Endothelial cell (in vitro differentiated cells): ENCODE measurements at regions not wholly inside any gene's neighbourhood (a gene's known extent, or its start where the extent isn't known, plus 50 kb on each side); places are given as distances from the start of the nearest gene placed in this dataset.
A peak's percentile ranks its signal among the peaks of the same experiment; 100 is the strongest.

ENCODE experiments used
- DNase-seq: peaks from one replicate; pipeline ENCODE4 v3.0.0; 2021; ENCODE audit warnings: low spot score
- H3K27ac Mint-ChIP-seq: one replicate; pipeline ENCODE4 v1.8.0; 2021; ENCODE audit warnings: mixed read lengths, inconsistent platforms; ENCODE audit not compliant: unreplicated experiment
- H3K27me3 Mint-ChIP-seq: one replicate; pipeline ENCODE4 v1.8.0; 2021; ENCODE audit warnings: mild to moderate bottlenecking, moderate library complexity, mixed read lengths, inconsistent platforms; ENCODE audit not compliant: unreplicated experiment
- H3K36me3 Mint-ChIP-seq: one replicate; pipeline ENCODE4 v1.8.0; 2021; ENCODE audit warnings: mild to moderate bottlenecking, low read depth, mixed read lengths, inconsistent platforms; ENCODE audit not compliant: unreplicated experiment
- H3K4me1 Mint-ChIP-seq: one replicate; pipeline ENCODE4 v1.8.0; 2021; ENCODE audit warnings: mild to moderate bottlenecking, mixed read lengths, inconsistent platforms; ENCODE audit not compliant: unreplicated experiment
- H3K4me3 Mint-ChIP-seq: one replicate; pipeline ENCODE4 v1.8.0; 2021; ENCODE audit warnings: mild to moderate bottlenecking, mixed read lengths, inconsistent platforms; ENCODE audit not compliant: unreplicated experiment
- H3K9me3 Mint-ChIP-seq: one replicate; pipeline ENCODE4 v1.8.0; 2021; ENCODE audit warnings: mixed read lengths, inconsistent platforms; ENCODE audit not compliant: unreplicated experiment
- TF ChIP-seq, protein P1 (sequence below): fragments of 200-600 bp; sonication (generic); IDR thresholded peaks from one replicate; pipeline ENCODE4 v1.5.0; 2021; ENCODE audit warnings: antibody characterized with exemption; ENCODE audit not compliant: unreplicated experiment

DNA sequence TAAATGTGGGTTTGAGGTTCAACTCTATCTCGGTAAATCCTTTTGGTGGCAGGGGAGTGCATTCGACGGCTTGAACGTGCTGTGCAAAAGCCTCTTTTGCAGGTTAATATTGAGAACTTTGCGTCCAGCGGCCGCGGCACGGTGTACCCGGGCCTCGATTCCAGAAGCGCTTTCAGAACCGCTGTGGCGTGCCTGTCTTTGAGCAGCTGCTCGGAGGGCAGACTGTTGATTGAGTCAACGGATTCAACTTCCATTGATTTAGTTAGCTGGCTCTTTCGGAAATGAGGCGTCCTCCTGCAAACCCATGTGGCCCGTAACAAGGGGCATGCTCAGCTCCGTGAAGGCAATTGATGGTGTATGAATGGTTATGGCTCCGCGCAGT, 1247.8 kb downstream of the BRD1 start:
- no peaks in the 10 kb centered on the region for H3K4me1 Mint-ChIP-seq
- peaks cover 5% of the 10 kb centered on the region for H3K27me3 Mint-ChIP-seq
- DNase-seq: no peak
- TF ChIP-seq, protein P1, sequence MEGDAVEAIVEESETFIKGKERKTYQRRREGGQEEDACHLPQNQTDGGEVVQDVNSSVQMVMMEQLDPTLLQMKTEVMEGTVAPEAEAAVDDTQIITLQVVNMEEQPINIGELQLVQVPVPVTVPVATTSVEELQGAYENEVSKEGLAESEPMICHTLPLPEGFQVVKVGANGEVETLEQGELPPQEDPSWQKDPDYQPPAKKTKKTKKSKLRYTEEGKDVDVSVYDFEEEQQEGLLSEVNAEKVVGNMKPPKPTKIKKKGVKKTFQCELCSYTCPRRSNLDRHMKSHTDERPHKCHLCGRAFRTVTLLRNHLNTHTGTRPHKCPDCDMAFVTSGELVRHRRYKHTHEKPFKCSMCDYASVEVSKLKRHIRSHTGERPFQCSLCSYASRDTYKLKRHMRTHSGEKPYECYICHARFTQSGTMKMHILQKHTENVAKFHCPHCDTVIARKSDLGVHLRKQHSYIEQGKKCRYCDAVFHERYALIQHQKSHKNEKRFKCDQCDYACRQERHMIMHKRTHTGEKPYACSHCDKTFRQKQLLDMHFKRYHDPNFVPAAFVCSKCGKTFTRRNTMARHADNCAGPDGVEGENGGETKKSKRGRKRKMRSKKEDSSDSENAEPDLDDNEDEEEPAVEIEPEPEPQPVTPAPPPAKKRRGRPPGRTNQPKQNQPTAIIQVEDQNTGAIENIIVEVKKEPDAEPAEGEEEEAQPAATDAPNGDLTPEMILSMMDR: no peak
- H3K9me3 Mint-ChIP-seq: no peaks in the 10 kb centered on the region
- no peak overlapping the region for H3K4me3 Mint-ChIP-seq
- no peak overlapping the region for H3K27ac Mint-ChIP-seq
- H3K36me3 Mint-ChIP-seq: no peaks in the 10 kb centered on the region

DNA sequence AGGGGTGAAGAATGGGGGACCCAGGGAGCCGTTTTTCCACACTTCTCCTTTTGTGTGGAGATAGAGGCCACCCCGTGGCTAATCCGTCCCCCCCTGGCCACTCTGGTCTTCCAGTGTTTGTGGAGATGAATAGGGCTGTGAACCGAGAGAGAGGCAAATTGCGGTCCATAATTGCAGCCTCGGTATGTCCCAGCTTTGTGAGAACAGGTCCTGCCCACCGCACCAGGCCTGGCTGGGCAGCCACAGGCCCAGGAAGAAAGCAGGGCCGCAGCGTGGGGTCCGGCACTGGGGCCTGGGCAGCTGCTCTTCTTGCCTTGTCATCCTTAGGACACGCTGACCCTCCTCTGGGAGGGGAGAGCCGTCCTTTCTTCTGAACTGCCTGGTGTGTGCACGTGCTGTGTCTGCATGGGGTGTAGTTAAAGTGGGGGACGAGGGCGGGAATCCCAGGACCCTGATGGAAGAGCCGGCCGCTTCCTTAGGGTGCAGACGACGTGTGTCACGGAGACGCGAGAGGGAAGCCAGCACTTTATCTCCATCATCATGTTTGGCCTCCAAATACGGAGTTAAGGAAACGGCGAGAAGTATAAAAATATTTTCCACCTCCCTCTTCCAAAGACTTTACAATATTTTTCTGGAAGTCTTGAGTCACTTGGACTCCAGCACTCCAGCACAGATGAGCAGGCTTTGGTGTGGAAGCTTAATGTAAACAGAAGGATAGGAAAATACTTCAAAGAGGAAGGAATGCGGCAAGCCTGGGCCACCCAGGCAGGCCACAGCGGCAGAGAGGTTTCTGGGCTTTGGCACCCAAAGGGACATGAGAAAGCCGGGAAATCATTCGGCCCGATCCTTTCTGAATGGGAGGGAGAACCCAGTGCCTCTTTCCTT, 1248.4 kb downstream of the BRD1 start:
- TF ChIP-seq, protein P1: no peak
- no peak overlapping the region for H3K27ac Mint-ChIP-seq
- no peak for DNase-seq
- H3K4me1 Mint-ChIP-seq: no peaks in the 10 kb centered on the region
- H3K27me3 Mint-ChIP-seq: peaks cover 7% of the 10 kb centered on the region
- no peaks in the 10 kb centered on the region for H3K9me3 Mint-ChIP-seq
- peaks cover 3% of the 10 kb centered on the region for H3K36me3 Mint-ChIP-seq
- no peak overlapping the region for H3K4me3 Mint-ChIP-seq

DNA sequence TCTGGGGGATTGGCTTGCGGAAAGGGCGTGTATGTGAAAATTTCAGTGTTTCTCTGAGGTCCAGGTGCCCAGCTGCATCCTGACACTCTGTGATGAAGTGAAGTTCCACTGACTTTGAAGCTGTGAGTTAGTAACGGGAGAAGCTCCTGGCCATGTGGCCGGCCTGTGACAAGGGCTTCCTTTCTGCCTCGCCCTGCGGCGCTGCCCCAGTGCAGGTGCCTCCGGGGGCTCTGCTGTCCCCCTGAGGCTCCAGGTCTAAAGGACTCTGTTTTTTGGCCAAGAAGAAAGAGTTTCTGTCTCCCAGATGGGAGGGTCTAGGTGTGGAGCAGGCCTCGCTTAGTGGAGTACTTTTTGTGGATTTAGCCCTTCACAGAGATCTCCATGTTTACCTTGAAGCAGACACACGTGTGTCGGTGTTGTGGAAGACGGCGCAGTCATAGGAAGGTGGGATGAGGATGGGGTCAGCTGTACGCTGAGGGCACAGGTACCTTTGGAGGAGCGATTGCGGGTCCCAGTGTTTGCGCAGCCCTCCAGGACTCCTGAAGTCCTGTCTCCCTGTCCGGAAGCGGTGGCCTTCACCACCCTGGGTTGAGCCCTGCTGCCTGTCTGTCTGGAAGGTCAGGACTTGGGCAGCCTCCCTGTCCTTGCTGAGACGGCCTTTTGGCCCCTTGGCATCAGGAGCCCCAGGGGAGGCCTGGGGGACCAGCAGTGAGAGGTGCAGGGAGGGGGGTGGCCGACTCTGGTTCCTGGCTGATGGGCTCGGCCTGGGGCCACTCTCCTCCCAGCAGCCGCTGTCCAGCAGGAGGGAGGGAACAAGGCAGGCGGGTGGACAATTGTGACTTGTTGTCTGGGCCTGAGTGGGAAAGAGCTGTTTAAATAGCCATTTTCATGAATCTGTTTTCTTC, 1249.3 kb downstream of the BRD1 start:
- Mint-ChIP-seq H3K4me3 (peak overlapping the region; percentile 8), H3K4me1 (no peaks in the 10 kb centered on the region), H3K36me3 (peaks cover 3% of the 10 kb centered on the region), H3K27me3 (peaks cover 10% of the 10 kb centered on the region), H3K9me3 (no peaks in the 10 kb centered on the region), H3K27ac (no peak overlapping the region)
- TF ChIP-seq, protein P1: no peak
- no peak for DNase-seq

DNA sequence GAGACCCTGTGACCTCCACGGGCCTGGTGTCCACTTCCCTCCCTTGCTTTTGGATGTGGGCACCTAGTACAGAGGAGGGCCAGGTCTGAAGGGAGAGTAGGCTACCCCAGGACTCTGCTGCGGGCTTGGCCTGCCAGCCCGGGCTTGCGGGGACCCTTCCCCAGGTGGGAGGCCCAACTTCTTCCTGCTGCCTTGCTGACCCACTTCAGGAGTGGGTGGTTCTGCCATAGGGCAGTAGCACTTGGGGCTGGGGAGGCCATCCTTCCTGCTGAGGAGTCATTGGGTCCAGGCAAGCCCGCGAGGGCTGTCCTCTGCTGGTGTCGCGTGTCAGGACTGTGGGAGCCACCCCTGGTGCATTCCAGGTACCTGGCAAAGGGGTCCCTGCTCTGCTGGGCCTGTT, 1250.0 kb downstream of the BRD1 start:
- Mint-ChIP-seq H3K4me3 (peak overlapping the region; percentile 8), H3K4me1 (no peaks in the 10 kb centered on the region), H3K36me3 (peaks cover 3% of the 10 kb centered on the region), H3K27me3 (peaks cover 10% of the 10 kb centered on the region), H3K27ac (no peak overlapping the region), H3K9me3 (no peaks in the 10 kb centered on the region)
- TF ChIP-seq, protein P1: no peak
- DNase-seq: no peak
